B cell (primary cell): ENCODE measurements at regions not wholly inside any gene's neighbourhood (a gene's known extent, or its start where the extent isn't known, plus 50 kb on each side); places are given as distances from the start of the nearest gene placed in this dataset.

ENCODE experiments used
- ATAC-seq: fragments of 200-7000 bp; cut with Tn5 transposase; one replicate; pipeline ENCODE4 v1.10.0; 2021; ENCODE audit warnings: low read depth, mild to moderate bottlenecking, moderate number of reproducible peaks, moderate library complexity
- CTCF ChIA-PET: fragments of 350-600 bp; sonication (Branson Sonifier 250); formaldehyde crosslinking; loops from one replicate; lab custom pipeline; 2021; ENCODE audit warnings: antibody characterized with exemption, inconsistent platforms; lab: Charles Lee
- POLR2A ChIA-PET: fragments of 350-600 bp; sonication (Branson Sonifier 250); formaldehyde crosslinking; loops from one replicate; lab custom pipeline; 2021; ENCODE audit warnings: antibody characterized with exemption; lab: Charles Lee
- DNase-seq: peaks from one replicate; pipeline ENCODE4 v3.0.0; 2013
- H2AFZ ChIP-seq: 2 replicates; pipeline ENCODE4 v1.6.1; 2012; ENCODE audit warnings: mild to moderate bottlenecking, low read depth, low read length; ENCODE audit not compliant: insufficient read depth, poor library complexity, severe bottlenecking
- H3K27ac ChIP-seq, 2 donors: 1 replicate in 1 of 2; 2 replicates in 1 of 2; pipeline ENCODE4 v1.5.1; 2012 to 2013; ENCODE audit warnings: low read length in 2 of 2, mild to moderate bottlenecking in 2 of 2, moderate library complexity in 1 of 2
- H3K27me3 ChIP-seq, 4 experiments: fragments of 200-600 bp in 1 of 4; sonication (generic) in 1 of 4; replicated peaks in 1 of 4; 1 replicate in 2 of 4; 2 replicates in 2 of 4; pipeline versions ENCODE4 v1.6.1 to v1.7.0; 2013 to 2016; ENCODE audit warnings: low read length in 3 of 4, mild to moderate bottlenecking in 2 of 4, mixed read lengths in 1 of 4, moderate library complexity in 1 of 4; ENCODE audit not compliant: insufficient read depth in 4 of 4, control insufficient read depth in 3 of 4; ENCODE audit errors: control extremely low read depth in 1 of 4
- H3K36me3 ChIP-seq, 2 experiments: replicated peaks in 1 of 2; 1 replicate in 1 of 2; 2 replicates in 1 of 2; pipeline versions ENCODE4 v1.6.1 to v1.7.1; 2013; ENCODE audit warnings: low read length in 1 of 2; ENCODE audit not compliant: insufficient read depth in 2 of 2, control insufficient read depth in 1 of 2; ENCODE audit errors: control extremely low read depth in 1 of 2, extremely low read depth in 1 of 2
- H3K4me1 ChIP-seq, 2 donors: fragments of 200-600 bp in 1 of 2; sonication (generic) in 1 of 2; 1 replicate in 1 of 2; 2 replicates in 1 of 2; pipeline versions ENCODE4 v1.5.1 to v1.6.1; 2013 to 2017; ENCODE audit warnings: low read length in 2 of 2; ENCODE audit not compliant: control insufficient read depth in 2 of 2, insufficient read depth in 2 of 2
- H3K4me2 ChIP-seq: replicated peaks from 2 replicates; pipeline ENCODE3; 2012; ENCODE audit warnings: mild to moderate bottlenecking, low read depth, low read length; ENCODE audit not compliant: poor library complexity, severe bottlenecking
- H3K4me3 ChIP-seq, 5 experiments: fragments of 200-600 bp in 1 of 5; sonication (generic) in 1 of 5; 1 replicate in 3 of 5; 2 replicates in 2 of 5; pipeline versions ENCODE4 v1.5.1 to v1.7.0; 2011 to 2016; ENCODE audit warnings: low read length in 4 of 5, mild to moderate bottlenecking in 4 of 5, low read depth in 2 of 5, control low read depth in 1 of 5, moderate library complexity in 1 of 5; ENCODE audit not compliant: insufficient read depth in 1 of 5; ENCODE audit errors: control extremely low read depth in 1 of 5, extremely low read depth in 1 of 5
- H3K79me2 ChIP-seq: fragments of 200-600 bp; sonication (generic); one replicate; pipeline ENCODE4 v1.6.0; 2016; ENCODE audit warnings: low read length; ENCODE audit not compliant: control insufficient read depth, insufficient read depth
- H3K9ac ChIP-seq: fragments of 200-600 bp; sonication (generic); 2 replicates; pipeline ENCODE4 v1.6.1; 2017; ENCODE audit warnings: mild to moderate bottlenecking, low read length, moderate library complexity
- H3K9me3 ChIP-seq, 3 donors: one replicate each; pipeline versions ENCODE4 v1.6.1 to v1.7.1; 2013; ENCODE audit warnings: low read length in 2 of 3; ENCODE audit not compliant: control insufficient read depth in 2 of 3, insufficient read depth in 1 of 3; ENCODE audit errors: control extremely low read depth in 1 of 3
- H4K20me1 ChIP-seq: 2 replicates; pipeline ENCODE4 v1.6.0; 2012; ENCODE audit warnings: mild to moderate bottlenecking, low read length; ENCODE audit not compliant: insufficient read depth, control insufficient read depth, poor library complexity, severe bottlenecking
- H3K27ac Mint-ChIP-seq: one replicate; pipeline ENCODE4 v1.8.0; 2021; ENCODE audit warnings: mixed read lengths
- H3K27me3 Mint-ChIP-seq: one replicate; pipeline ENCODE4 v1.8.0; 2021; ENCODE audit warnings: mixed read lengths
- H3K4me1 Mint-ChIP-seq: one replicate; pipeline ENCODE4 v1.8.0; 2021; ENCODE audit warnings: mixed read lengths
- H3K4me3 Mint-ChIP-seq: one replicate; pipeline ENCODE4 v1.8.0; 2021; ENCODE audit warnings: mixed read lengths
- H3K9me3 Mint-ChIP-seq: one replicate; pipeline ENCODE4 v1.8.0; 2022; ENCODE audit warnings: mixed read lengths; ENCODE audit not compliant: insufficient read depth
- EZH2 ChIP-seq: IDR thresholded peaks from 2 replicates; pipeline ENCODE4 v1.6.1; 2012; ENCODE audit warnings: borderline replicate concordance, low read depth, mild to moderate bottlenecking, moderate library complexity, low read length; ENCODE audit not compliant: insufficient read depth, poor library complexity, severe bottlenecking
- WGBS: methylation state at CpG from one replicate; pipeline ENCODE4 v1.1.5; 2013; ENCODE audit warnings: missing lambda C conversion rate; ENCODE audit not compliant: insufficient coverage; 5-methylcytosine and 5-hydroxymethylcytosine counted together
- intact Hi-C: fragments of 100-400 bp; cut with micrococcal nuclease; formaldehyde crosslinking; loops from one replicate; pipeline ENCODE4 v1.10.0; 2022
- TF ChIP-seq, protein P1 (sequence below): fragments of 200-600 bp; IDR thresholded peaks from one replicate; pipeline ENCODE4 v1.8.0; 2022; ENCODE audit warnings: antibody characterized with exemption, mild to moderate bottlenecking

DNA sequence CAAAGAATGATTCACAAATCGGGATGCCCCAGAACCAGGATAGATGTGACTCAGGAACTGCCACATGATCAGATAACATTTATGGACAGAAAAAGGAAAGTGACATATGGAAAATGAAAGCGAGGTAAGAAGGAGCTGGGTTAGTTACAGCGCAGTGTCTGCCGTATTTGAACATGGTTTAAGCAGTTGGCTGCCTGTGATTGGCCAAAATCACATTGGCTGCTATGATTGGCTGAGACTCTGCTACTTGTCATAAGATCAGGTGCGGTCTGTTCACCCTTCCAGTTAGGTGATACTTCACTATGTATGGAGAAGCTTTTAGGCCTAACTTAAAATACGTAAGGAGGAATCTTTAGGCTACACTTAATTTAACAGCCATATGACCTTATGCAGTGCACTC, 322.7 kb upstream of the HAND2 start:
- H3K9me3 Mint-ChIP-seq: peaks cover 1% of the 10 kb centered on the region
- ATAC-seq: no peak
- H3K27me3 Mint-ChIP-seq: no peaks in the 10 kb centered on the region
- Histone ChIP-seq H3K79me2 (no peaks in the 10 kb centered on the region), H3K4me2 (no peak overlapping the region), H3K9ac (no peak overlapping the region), H3K4me1 (no peaks in the 10 kb centered on the region), H3K27ac (no peak overlapping the region), H3K27me3 (no peaks in the 10 kb centered on the region), H4K20me1 (no peaks in the 10 kb centered on the region), H3K9me3 (peaks cover 0 to 5% (median 0%) of the 10 kb centered on the region in 3 donors), H3K4me3 (no peak overlapping the region), H2AFZ (no peak overlapping the region), H3K36me3 (no peaks in the 10 kb centered on the region)
- H3K27ac Mint-ChIP-seq: no peak overlapping the region
- DNase-seq: no peak
- H3K4me3 Mint-ChIP-seq: no peak overlapping the region
- H3K4me1 Mint-ChIP-seq: no peaks in the 10 kb centered on the region
- WGBS: 100% methylated on average over 2 of the region's 6 CpGs
- ChIA-PET POLR2A (no interaction called here), CTCF (no interaction called here)
- intact Hi-C loops: no loop called here
- no peak for TF ChIP-seq EZH2
- TF ChIP-seq, protein P1, sequence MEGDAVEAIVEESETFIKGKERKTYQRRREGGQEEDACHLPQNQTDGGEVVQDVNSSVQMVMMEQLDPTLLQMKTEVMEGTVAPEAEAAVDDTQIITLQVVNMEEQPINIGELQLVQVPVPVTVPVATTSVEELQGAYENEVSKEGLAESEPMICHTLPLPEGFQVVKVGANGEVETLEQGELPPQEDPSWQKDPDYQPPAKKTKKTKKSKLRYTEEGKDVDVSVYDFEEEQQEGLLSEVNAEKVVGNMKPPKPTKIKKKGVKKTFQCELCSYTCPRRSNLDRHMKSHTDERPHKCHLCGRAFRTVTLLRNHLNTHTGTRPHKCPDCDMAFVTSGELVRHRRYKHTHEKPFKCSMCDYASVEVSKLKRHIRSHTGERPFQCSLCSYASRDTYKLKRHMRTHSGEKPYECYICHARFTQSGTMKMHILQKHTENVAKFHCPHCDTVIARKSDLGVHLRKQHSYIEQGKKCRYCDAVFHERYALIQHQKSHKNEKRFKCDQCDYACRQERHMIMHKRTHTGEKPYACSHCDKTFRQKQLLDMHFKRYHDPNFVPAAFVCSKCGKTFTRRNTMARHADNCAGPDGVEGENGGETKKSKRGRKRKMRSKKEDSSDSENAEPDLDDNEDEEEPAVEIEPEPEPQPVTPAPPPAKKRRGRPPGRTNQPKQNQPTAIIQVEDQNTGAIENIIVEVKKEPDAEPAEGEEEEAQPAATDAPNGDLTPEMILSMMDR: no peak

DNA sequence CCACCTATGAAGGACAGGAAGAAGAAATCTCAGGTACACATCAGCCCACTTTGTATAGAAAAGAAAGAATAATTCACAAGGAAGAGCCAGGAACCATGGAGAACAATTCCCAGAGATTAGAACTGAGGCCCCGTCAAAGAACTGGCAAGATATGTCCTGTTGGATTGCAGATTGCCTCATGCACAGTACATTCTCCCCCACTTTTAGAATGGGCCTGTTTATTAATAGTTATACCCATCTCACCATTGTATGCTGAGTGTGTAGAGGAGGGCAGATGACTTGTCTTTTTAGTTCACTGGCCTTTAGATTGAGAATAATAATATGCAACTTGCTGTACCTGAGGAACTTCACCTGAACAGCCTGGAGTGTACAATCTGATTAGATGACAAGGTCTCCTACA, 315.6 kb upstream of the HAND2 start:
- no peak overlapping the region for H3K27ac ChIP-seq
- H3K9ac ChIP-seq: no peak overlapping the region
- CTCF ChIA-PET: no interaction called here
- WGBS: no CpG with 5 or more reads among the region's 1 CpG
- H3K27me3 ChIP-seq: no peaks in the 10 kb centered on the region
- H2AFZ ChIP-seq: no peak overlapping the region
- Mint-ChIP-seq H3K27ac (no peak overlapping the region), H3K9me3 (peaks cover 12% of the 10 kb centered on the region), H3K4me1 (no peaks in the 10 kb centered on the region), H3K4me3 (no peak overlapping the region), H3K27me3 (no peaks in the 10 kb centered on the region)
- no peaks in the 10 kb centered on the region for H4K20me1 ChIP-seq
- TF ChIP-seq, protein P1: no peak
- no peak for TF ChIP-seq EZH2
- no peaks in the 10 kb centered on the region for H3K36me3 ChIP-seq
- H3K9me3 ChIP-seq: peaks cover 0 to 12% (median 2%) of the 10 kb centered on the region in 3 donors
- no peak overlapping the region for H3K4me3 ChIP-seq
- ATAC-seq (no peak), DNase-seq (no peak)
- intact Hi-C loops: no loop called here
- H3K79me2 ChIP-seq: no peaks in the 10 kb centered on the region
- POLR2A ChIA-PET: no interaction called here
- no peak overlapping the region for H3K4me2 ChIP-seq
- H3K4me1 ChIP-seq: no peaks in the 10 kb centered on the region
